GM12872 (cell line): ENCODE measurements at regions not wholly inside any gene's neighbourhood (a gene's known extent, or its start where the extent isn't known, plus 50 kb on each side); places are given as distances from the start of the nearest gene placed in this dataset.

Experiments used
- TF ChIP-seq, protein P1 (sequence below): IDR thresholded peaks from 3 replicates; pipeline ENCODE4 v1.5.1; 2011; ENCODE audit warnings: low read depth, mild to moderate bottlenecking, low read length, moderate library complexity; ENCODE audit not compliant: insufficient read depth

DNA sequence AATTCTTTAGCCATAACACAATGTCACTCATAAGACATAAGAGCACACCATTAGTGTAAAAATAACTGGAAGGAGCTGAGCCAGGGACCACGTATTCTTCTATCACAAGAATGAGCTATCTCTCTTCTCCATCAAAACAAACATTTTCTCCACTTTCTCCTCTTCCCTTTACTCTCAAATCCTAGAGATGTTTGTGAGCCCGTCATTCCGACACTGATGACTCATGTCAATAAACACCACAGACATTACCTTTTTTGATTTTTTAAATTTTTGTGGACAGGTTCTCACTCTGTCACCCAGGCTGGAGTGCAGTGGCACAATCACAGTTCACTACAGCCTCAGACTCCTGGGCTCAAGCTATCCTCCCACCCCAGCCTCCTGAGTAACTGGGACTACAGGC lies 86.6 kb downstream of the MEX3B start:
- TF ChIP-seq, protein P1, sequence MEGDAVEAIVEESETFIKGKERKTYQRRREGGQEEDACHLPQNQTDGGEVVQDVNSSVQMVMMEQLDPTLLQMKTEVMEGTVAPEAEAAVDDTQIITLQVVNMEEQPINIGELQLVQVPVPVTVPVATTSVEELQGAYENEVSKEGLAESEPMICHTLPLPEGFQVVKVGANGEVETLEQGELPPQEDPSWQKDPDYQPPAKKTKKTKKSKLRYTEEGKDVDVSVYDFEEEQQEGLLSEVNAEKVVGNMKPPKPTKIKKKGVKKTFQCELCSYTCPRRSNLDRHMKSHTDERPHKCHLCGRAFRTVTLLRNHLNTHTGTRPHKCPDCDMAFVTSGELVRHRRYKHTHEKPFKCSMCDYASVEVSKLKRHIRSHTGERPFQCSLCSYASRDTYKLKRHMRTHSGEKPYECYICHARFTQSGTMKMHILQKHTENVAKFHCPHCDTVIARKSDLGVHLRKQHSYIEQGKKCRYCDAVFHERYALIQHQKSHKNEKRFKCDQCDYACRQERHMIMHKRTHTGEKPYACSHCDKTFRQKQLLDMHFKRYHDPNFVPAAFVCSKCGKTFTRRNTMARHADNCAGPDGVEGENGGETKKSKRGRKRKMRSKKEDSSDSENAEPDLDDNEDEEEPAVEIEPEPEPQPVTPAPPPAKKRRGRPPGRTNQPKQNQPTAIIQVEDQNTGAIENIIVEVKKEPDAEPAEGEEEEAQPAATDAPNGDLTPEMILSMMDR: no peak

DNA sequence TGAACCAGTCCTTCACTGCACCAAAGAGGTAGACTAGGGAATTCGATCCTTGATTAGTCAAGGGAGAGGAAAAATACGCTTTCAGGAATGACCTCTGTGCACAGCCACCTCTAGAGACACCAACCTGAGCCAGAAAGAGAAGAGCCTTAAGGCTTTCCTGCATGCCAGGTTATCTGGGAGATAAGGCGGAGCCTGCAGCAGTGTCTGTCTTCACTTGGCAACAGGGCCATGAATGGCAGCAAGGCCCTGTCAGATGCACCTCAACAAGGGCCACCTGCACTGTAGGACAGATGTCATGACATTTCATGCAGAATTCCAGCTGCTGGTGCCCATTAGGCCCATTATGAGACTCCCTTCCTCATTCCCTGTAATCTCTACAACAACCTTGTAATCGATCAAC lies 88.1 kb downstream of the MEX3B start:
- TF ChIP-seq, protein P1: no peak

DNA sequence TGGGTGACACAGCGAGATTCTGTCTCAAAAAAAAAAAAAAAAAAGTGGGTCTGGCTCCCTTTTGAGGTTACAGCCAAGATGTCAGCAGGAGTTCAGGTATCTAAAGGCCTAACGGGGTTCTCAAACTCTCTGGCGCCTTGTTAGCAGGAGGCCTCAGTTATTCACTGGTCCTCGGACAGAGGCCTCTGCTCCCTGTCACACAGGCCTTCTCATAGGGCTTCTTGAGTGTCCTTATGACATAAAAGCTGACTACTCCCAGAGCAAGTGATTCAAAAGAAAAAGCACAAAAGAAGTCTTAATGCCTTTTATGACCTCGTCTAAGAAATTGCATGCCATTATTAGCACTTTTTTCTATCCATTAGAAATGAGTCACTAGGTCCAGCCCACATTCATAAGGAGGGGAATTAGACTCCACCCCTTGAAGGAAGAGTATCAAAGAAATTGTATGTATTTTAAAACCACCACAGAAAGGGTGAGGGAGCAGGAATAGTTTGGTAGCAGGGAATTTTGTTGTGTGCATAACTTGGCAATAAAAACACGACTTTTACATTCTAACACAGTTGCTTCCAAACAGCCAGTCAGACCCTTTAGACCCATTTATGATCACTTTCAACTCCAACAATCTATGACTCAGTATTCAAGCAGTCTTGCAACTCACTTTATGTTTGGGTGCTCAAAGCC lies 90.3 kb downstream of the MEX3B start:
- TF ChIP-seq, protein P1: no peak

DNA sequence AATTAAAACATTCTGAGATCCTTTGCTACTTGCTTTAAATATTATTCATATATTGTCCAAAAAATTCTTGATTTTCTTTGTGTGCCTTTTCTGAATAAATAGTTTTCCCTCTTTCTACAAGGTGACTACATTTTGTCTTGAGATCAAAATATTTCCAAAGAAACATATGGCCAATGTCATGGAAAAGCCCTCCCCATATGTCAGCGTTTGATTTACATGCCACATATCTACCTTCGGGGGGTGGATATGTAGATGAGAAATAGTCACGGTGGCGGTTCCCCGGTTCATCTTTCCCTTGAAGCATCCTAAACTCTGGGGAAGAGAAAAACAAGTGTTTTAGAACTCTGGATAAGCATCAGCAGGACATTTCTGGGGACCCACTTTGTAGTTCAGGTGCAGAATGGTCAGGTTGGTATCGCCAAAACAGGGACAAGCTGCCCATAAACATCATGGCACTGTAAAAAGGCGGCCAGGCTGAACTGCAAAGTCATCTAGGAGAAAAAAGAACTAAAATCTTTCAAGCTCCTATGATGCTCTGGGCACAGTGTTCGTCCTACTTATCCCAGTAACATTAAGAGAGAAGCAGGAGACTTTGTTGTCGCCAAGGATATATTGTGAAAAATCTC lies 91.5 kb downstream of the MEX3B start:
- TF ChIP-seq, protein P1: no peak

DNA sequence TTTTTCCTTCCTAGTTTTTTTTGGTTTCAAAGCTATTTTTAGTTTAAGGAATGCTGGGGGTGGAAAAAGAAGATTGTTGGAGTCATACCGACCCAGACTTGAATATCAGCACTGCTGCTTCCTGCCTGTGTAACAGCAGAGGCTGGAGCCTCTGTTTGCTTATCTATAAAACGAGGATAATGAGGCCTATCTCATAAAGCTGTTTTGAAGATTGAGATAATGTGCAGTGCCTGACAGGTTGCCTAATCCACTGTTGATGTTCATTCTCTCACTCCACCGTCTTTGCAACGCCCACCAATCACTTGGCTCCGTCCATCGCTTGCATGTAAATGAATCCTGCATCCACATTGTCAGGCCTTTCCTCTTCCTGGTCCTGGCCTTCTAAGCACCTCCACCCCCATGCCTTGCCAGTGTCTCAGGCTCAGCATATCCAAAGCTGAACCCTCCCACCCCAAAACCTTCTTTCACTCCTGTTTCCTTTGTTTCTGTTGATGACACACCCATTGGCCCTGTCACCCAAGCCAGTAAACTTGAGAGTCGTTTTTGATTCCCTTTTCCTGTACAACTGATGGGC lies 94.9 kb downstream of the MEX3B start:
- TF ChIP-seq, protein P1: no peak

DNA sequence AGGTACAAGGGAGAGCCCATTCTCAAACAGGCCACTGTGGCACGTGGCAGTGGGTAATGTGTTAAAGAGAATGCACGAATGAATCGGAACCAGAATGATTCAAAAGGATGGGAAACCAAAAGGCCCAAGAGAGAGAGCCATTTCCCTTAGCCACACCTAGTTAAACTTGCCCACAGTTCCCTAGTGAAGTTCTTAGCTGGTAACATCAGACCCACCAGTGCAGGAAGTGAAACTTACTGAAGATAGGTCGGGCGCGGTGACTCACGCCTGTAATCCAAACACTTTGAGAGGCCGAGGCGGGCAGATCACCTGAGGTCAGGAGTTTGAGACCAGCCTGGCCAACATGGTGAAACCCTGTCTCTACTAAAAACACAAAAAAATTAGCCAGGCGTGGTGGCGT lies 97.1 kb downstream of the MEX3B start:
- TF ChIP-seq, protein P1: no peak

DNA sequence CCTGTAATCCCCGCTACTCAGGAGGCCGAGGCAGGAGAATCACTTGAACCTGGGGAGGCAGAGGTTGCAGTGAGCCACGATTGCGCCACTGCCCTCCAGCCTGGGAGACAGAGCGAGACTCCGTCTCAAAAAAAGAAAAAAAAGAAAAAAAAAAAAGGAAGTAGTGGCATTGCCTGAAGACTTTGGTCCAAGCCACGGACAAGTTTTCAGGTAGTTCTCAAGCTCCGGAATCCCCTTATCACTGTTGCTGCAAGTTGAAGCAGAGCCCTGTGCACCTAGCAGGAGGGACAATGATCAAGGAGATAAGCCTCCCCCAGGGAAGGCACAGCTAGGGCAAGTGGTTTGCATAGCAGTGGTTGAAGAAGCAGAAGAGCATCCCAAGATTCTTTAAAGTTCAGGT lies 97.6 kb downstream of the MEX3B start:
- TF ChIP-seq, protein P1: no peak
